ENCODE measurements at regions not wholly inside any gene's neighbourhood (a gene's known extent, or its start where the extent isn't known, plus 50 kb on each side); places are given as distances from the start of the nearest gene placed in this dataset.

- TF ChIP-seq ASH2L (IDR thresholded peaks at IDR 0.05; ENCODE audit: low read length) (no peak), PHF8 (conservative IDR thresholded peaks at IDR 0.05; ENCODE audit: low read depth, low read length) (no peak), CEBPB (IDR thresholded peaks at IDR 0.05; ENCODE audit: low read depth, low read length) (no peak), EP300 (IDR thresholded peaks at IDR 0.05; ENCODE audit: borderline replicate concordance in 1 of 2, low read depth in 2 of 2, low read length in 2 of 2) (no peak)
Measured at GRCh38 chr2:15777795-15778371, 162.5 kb upstream of the MYCN start.
